GM21390 (cell line): ENCODE measurements at regions not wholly inside any gene's neighbourhood (a gene's known extent, or its start where the extent isn't known, plus 50 kb on each side); places are given as distances from the start of the nearest gene placed in this dataset.
A peak's percentile ranks its signal among the peaks of the same experiment; 100 is the strongest.
"Not testable (repeated sequence)": the region's sequence is repeated elsewhere in the genome, so short reads cannot be mapped to it uniquely, and the experiment has no call there.

Experiments
- ATAC-seq: cut with Tn5 transposase; IDR thresholded peaks from one replicate; pipeline ENCODE4 v1.9.1; 2021; ENCODE audit not compliant: unreplicated experiment

GRCh38 chr1:200496937-200497336, 87.1 kb upstream of the ZNF281 start:
- ATAC-seq = no peak

- ATAC-seq = no peak
Observed at GRCh38 chr1:200495901-200496300, 86.1 kb upstream of the ZNF281 start.

GRCh38 chr1:200493344-200493743, 83.5 kb upstream of the ZNF281 start:
- ATAC-seq = no peak

GRCh38 chr1:200491103-200491502, 81.3 kb upstream of the ZNF281 start:
- ATAC-seq = no peak

- no peak for ATAC-seq
Observed at GRCh38 chr1:200490183-200490582, 80.3 kb upstream of the ZNF281 start.

GRCh38 chr1:200488375-200489165, 78.7 kb upstream of the ZNF281 start:
- ATAC-seq = peak; percentile 79

- ATAC-seq = no peak
Observed at GRCh38 chr1:200487650-200488049, 77.8 kb upstream of the ZNF281 start.

- no peak for ATAC-seq
Observed at GRCh38 chr1:200486634-200487033, 76.8 kb upstream of the ZNF281 start.

GRCh38 chr1:200484438-200484946, 74.7 kb upstream of the ZNF281 start:
- ATAC-seq = not testable (repeated sequence)

- ATAC-seq = peak; percentile 97
Observed at GRCh38 chr1:200483491-200484143, 73.8 kb upstream of the ZNF281 start.

- ATAC-seq = no peak
Observed at GRCh38 chr1:200480964-200481363, 71.1 kb upstream of the ZNF281 start.

- ATAC-seq = no peak
Observed at GRCh38 chr1:200479816-200480215, 70.0 kb upstream of the ZNF281 start.

GRCh38 chr1:200478945-200479558, 69.2 kb upstream of the ZNF281 start:
- no peak for ATAC-seq

- ATAC-seq = no peak
Observed at GRCh38 chr1:200478239-200478623, 68.4 kb upstream of the ZNF281 start.

- ATAC-seq = no peak
Observed at GRCh38 chr1:200474633-200475032, 64.8 kb upstream of the ZNF281 start.

- ATAC-seq = peak; percentile 84
Observed at GRCh38 chr1:200473698-200474371, 64.0 kb upstream of the ZNF281 start.

GRCh38 chr1:200471739-200472138, 61.9 kb upstream of the ZNF281 start:
- ATAC-seq = no peak

GRCh38 chr1:200468264-200469001, 58.6 kb upstream of the ZNF281 start:
- ATAC-seq = no peak

- ATAC-seq = no peak
Observed at GRCh38 chr1:200464784-200465400, 55.1 kb upstream of the ZNF281 start.
